ENCODE measurements at regions not wholly inside any gene's neighbourhood (a gene's known extent, or its start where the extent isn't known, plus 50 kb on each side); places are given as distances from the start of the nearest gene placed in this dataset.

GRCh38 chr4:123976285-123976684, 579.7 kb downstream of the SPRY1 start:
- no peak overlapping the region for H3K27ac ChIP-seq (ENCODE audit: low read depth, low read length)
- no peak overlapping the region for H3K9ac ChIP-seq (ENCODE audit: low read length)
- H3K4me3 ChIP-seq (ENCODE audit: low read depth in 1 of 2, low read length in 2 of 2) = no peak overlapping the region
- peaks cover 2% of the 10 kb centered on the region for H3K9me3 ChIP-seq (ENCODE audit: low read length)
- no peaks in the 10 kb centered on the region for H3K36me3 ChIP-seq (ENCODE audit: insufficient read depth, low read length)
- no peaks in the 10 kb centered on the region for H3K4me1 ChIP-seq (ENCODE audit: insufficient read depth, low read length)
- no peaks in the 10 kb centered on the region for H3K27me3 ChIP-seq (ENCODE audit: control insufficient read depth in 1 of 2, insufficient read depth in 2 of 2, low read length in 2 of 2)

DNA sequence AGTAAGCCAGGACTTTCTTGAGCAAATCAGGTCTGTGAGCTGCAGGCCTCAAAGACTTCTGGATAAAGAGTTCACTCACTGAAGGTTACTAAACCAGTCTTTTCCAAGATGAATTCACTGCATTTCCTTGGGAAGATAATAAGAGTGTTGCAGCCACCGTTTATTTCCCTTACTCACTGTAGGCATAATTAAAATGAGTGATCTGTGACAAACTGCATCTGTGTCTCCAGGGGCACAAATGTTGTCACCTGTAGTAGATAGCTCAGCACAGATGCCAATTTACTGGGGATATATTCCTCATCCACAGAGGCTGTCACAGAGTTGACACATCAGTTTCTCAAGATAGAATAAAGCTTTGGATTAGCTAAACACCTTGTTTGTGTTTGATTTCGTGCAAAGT, 580.2 kb downstream of the SPRY1 start:
- Histone ChIP-seq H3K9me3 (ENCODE audit: low read length) (peaks cover 2% of the 10 kb centered on the region), H3K36me3 (ENCODE audit: insufficient read depth, low read length) (no peaks in the 10 kb centered on the region), H3K27me3 (ENCODE audit: control insufficient read depth in 1 of 2, insufficient read depth in 2 of 2, low read length in 2 of 2) (no peaks in the 10 kb centered on the region), H3K4me1 (ENCODE audit: insufficient read depth, low read length) (no peaks in the 10 kb centered on the region), H3K27ac (ENCODE audit: low read depth, low read length) (no peak overlapping the region), H3K9ac (ENCODE audit: low read length) (no peak overlapping the region), H3K4me3 (ENCODE audit: low read depth in 1 of 2, low read length in 2 of 2) (no peak overlapping the region)

- Histone ChIP-seq H3K9ac (ENCODE audit: low read length) (no peak overlapping the region), H3K36me3 (ENCODE audit: insufficient read depth, low read length) (no peaks in the 10 kb centered on the region), H3K4me1 (ENCODE audit: insufficient read depth, low read length) (no peaks in the 10 kb centered on the region), H3K27me3 (ENCODE audit: control insufficient read depth in 1 of 2, insufficient read depth in 2 of 2, low read length in 2 of 2) (no peaks in the 10 kb centered on the region), H3K27ac (ENCODE audit: low read depth, low read length) (no peak overlapping the region), H3K9me3 (ENCODE audit: low read length) (peaks cover 2% of the 10 kb centered on the region), H3K4me3 (ENCODE audit: low read depth in 1 of 2, low read length in 2 of 2) (no peak overlapping the region)
Observed at GRCh38 chr4:123977641-123978081, 581.1 kb downstream of the SPRY1 start.

DNA sequence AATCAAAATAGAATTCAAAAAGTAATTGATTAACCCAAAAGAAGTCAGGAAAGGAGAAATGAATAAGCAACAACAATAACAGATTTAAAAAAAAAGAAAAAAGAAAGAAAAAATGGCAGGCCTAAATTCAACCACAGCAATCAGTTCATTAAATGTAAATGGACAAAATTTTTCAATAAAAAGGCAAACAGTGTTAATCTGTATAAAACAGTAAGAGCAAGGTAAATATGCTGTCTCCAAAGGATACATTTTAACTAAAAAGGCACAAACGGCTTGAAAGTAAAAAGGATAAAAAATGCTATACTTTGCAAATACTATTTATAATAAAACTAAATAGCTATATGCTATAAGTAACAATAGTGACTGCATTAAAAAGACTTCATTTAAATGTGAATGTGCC, 582.0 kb downstream of the SPRY1 start:
- Histone ChIP-seq H3K4me3 (ENCODE audit: low read depth in 1 of 2, low read length in 2 of 2) (no peak overlapping the region), H3K9ac (ENCODE audit: low read length) (no peak overlapping the region), H3K36me3 (ENCODE audit: insufficient read depth, low read length) (no peaks in the 10 kb centered on the region), H3K9me3 (ENCODE audit: low read length) (peaks cover 2% of the 10 kb centered on the region), H3K4me1 (ENCODE audit: insufficient read depth, low read length) (no peaks in the 10 kb centered on the region), H3K27me3 (ENCODE audit: control insufficient read depth in 1 of 2, insufficient read depth in 2 of 2, low read length in 2 of 2) (no peaks in the 10 kb centered on the region), H3K27ac (ENCODE audit: low read depth, low read length) (no peak overlapping the region)

- no peak overlapping the region for H3K9ac ChIP-seq (ENCODE audit: low read length)
- H3K27ac ChIP-seq (ENCODE audit: low read depth, low read length) = no peak overlapping the region
- peaks cover 2% of the 10 kb centered on the region for H3K9me3 ChIP-seq (ENCODE audit: low read length)
- H3K36me3 ChIP-seq (ENCODE audit: insufficient read depth, low read length) = no peaks in the 10 kb centered on the region
- H3K4me3 ChIP-seq (ENCODE audit: low read depth in 1 of 2, low read length in 2 of 2) = no peak overlapping the region
- H3K4me1 ChIP-seq (ENCODE audit: insufficient read depth, low read length) = no peaks in the 10 kb centered on the region
- no peaks in the 10 kb centered on the region for H3K27me3 ChIP-seq (ENCODE audit: control insufficient read depth in 1 of 2, insufficient read depth in 2 of 2, low read length in 2 of 2)
Observed at GRCh38 chr4:123980736-123981300, 584.2 kb downstream of the SPRY1 start.

GRCh38 chr4:123984886-123985285, 588.3 kb downstream of the SPRY1 start:
- Histone ChIP-seq H3K36me3 (ENCODE audit: insufficient read depth, low read length) (no peaks in the 10 kb centered on the region), H3K4me1 (ENCODE audit: insufficient read depth, low read length) (peaks cover 5% of the 10 kb centered on the region), H3K27me3 (ENCODE audit: control insufficient read depth in 1 of 2, insufficient read depth in 2 of 2, low read length in 2 of 2) (no peaks in the 10 kb centered on the region), H3K4me3 (ENCODE audit: low read depth in 1 of 2, low read length in 2 of 2) (no peak overlapping the region), H3K9me3 (ENCODE audit: low read length) (no peaks in the 10 kb centered on the region), H3K9ac (ENCODE audit: low read length) (no peak overlapping the region), H3K27ac (ENCODE audit: low read depth, low read length) (peak overlapping the region; percentile 10)

DNA sequence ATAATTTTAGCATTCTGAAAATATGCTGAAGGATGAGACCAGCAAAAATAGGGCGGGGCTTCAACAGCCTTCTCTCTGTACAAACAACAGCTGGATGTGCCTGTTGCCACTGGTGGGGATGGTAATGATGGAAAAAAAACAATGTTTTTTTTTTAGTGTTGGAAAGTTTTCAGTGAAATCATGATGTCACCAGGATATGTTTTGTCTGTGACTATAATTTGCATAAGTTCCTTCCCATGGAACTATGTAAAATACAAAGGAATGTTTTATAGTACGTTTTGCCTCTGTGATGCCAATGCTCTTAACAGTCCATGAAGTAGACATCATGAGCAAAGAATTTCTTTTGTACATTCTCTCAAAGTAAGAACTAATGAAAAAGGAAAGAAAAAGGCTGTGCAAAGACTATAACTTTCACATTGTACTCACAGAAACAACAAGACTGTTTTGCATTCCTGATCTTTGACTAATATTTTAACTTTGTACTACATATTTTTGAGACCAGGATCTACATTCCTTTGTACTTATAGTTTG, 589.7 kb downstream of the SPRY1 start:
- H3K9ac ChIP-seq (ENCODE audit: low read length) = no peak overlapping the region
- no peaks in the 10 kb centered on the region for H3K27me3 ChIP-seq (ENCODE audit: control insufficient read depth in 1 of 2, insufficient read depth in 2 of 2, low read length in 2 of 2)
- no peaks in the 10 kb centered on the region for H3K9me3 ChIP-seq (ENCODE audit: low read length)
- H3K4me3 ChIP-seq (ENCODE audit: low read depth in 1 of 2, low read length in 2 of 2) = no peak overlapping the region
- no peak overlapping the region for H3K27ac ChIP-seq (ENCODE audit: low read depth, low read length)
- H3K4me1 ChIP-seq (ENCODE audit: insufficient read depth, low read length) = peaks cover 5% of the 10 kb centered on the region
- no peaks in the 10 kb centered on the region for H3K36me3 ChIP-seq (ENCODE audit: insufficient read depth, low read length)

DNA sequence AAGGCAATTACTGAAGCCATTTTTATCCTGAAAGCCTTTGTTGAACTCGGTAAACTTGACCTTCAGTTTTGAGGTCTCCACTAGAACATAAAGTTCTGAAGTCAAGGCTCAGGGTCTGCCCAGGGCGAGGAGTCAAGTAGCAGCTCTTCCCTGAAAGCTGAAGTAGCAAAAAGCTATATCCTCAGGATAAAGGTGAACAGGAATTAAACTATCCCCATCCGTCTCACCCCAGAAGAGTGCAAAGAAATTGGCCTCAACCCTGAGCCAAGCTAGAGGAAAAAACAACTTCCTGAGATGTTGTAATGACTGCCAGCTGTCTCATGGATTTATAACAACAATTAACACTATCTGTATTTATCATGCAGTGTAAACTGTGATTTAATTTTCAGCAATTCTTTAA, 590.8 kb downstream of the SPRY1 start:
- no peak overlapping the region for H3K27ac ChIP-seq (ENCODE audit: low read depth, low read length)

DNA sequence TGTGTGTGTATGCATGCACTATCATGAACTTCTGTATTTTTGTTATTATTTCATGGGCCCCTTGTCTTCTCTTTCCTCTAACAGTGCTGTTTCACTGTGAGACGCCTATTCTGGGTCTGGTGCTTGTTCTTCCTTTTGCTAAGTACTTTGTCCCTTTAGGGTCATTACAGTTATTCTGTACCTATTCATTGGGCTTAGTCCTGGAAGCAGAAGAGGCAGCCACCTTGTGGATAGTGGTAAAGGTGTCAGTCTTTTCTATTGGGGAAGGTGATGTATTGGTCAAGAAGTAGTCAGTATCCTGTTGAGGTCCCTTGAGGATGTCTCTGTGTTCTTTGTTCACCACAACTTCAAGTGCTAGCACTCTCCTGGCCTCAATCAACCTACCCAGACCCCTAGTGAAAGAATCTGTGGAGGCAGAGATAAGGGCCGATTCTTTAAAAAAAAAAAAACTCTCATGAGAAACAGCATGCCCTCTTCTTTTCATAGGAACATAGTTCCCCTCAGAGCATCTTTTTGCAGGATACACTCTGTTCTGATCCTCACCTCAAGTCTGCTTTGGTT, 593.8 kb downstream of the SPRY1 start:
- Histone ChIP-seq H3K4me3 (ENCODE audit: low read depth in 1 of 2, low read length in 2 of 2) (no peak overlapping the region), H3K27me3 (ENCODE audit: control insufficient read depth in 1 of 2, insufficient read depth in 2 of 2, low read length in 2 of 2) (no peaks in the 10 kb centered on the region), H3K9me3 (ENCODE audit: low read length) (no peaks in the 10 kb centered on the region), H3K9ac (ENCODE audit: low read length) (no peak overlapping the region), H3K36me3 (ENCODE audit: insufficient read depth, low read length) (no peaks in the 10 kb centered on the region), H3K27ac (ENCODE audit: low read depth, low read length) (no peak overlapping the region), H3K4me1 (ENCODE audit: insufficient read depth, low read length) (peaks cover 5% of the 10 kb centered on the region)

More for the DNA sequence above, 590.8 kb downstream of the SPRY1 start:
- Histone ChIP-seq H3K4me1 (ENCODE audit: insufficient read depth, low read length) (peaks cover 5% of the 10 kb centered on the region), H3K4me3 (ENCODE audit: low read depth in 1 of 2, low read length in 2 of 2) (no peak overlapping the region), H3K9ac (ENCODE audit: low read length) (no peak overlapping the region), H3K9me3 (ENCODE audit: low read length) (no peaks in the 10 kb centered on the region), H3K27me3 (ENCODE audit: control insufficient read depth in 1 of 2, insufficient read depth in 2 of 2, low read length in 2 of 2) (no peaks in the 10 kb centered on the region), H3K36me3 (ENCODE audit: insufficient read depth, low read length) (no peaks in the 10 kb centered on the region)

DNA sequence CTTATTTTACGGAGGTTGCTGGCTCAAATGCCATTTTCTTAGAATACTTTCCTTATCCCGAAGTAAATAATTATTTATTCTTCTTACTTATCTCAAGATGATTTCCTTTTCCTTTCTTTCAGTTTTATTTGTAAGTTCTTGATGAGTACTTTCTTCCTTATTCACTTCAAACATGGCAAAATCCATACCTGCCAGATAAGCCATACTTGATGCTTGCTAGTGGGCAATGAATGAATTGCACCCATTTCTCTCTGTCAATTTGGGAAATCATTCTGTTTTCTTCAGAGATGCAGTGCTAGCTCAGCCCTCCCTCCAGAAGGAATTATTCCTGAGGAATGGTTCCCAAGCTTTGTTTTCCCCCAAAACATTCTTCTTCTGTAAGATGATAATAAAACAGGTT, 598.3 kb downstream of the SPRY1 start:
- Histone ChIP-seq H3K9me3 (ENCODE audit: low read length) (no peaks in the 10 kb centered on the region), H3K4me3 (ENCODE audit: low read depth in 1 of 2, low read length in 2 of 2) (no peak overlapping the region), H3K36me3 (ENCODE audit: insufficient read depth, low read length) (no peaks in the 10 kb centered on the region), H3K9ac (ENCODE audit: low read length) (no peak overlapping the region), H3K4me1 (ENCODE audit: insufficient read depth, low read length) (peaks cover 3% of the 10 kb centered on the region), H3K27me3 (ENCODE audit: control insufficient read depth in 1 of 2, insufficient read depth in 2 of 2, low read length in 2 of 2) (no peaks in the 10 kb centered on the region), H3K27ac (ENCODE audit: low read depth, low read length) (no peak overlapping the region)

DNA sequence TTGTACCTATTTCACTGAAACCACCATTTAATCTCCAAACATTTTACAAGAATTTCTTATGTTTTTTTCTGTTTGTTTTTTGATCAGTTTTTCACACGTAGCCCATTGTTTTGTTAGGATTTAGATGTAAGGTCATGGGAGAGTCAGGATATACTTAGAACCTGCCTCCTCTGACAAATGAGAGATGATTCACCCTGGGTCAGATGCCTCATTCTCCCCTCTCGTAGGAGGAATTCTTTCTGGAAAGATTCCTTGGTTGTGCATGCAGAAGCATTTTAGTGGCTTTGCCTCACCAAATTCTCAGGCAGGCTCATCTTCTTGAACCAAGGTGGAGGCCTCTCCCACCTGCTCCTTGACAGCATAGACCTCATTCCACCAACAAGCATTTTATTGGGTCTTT, 599.3 kb downstream of the SPRY1 start:
- Histone ChIP-seq H3K27ac (ENCODE audit: low read depth, low read length) (no peak overlapping the region), H3K9ac (ENCODE audit: low read length) (no peak overlapping the region), H3K4me3 (ENCODE audit: low read depth in 1 of 2, low read length in 2 of 2) (no peak overlapping the region), H3K27me3 (ENCODE audit: control insufficient read depth in 1 of 2, insufficient read depth in 2 of 2, low read length in 2 of 2) (no peaks in the 10 kb centered on the region), H3K4me1 (ENCODE audit: insufficient read depth, low read length) (peaks cover 3% of the 10 kb centered on the region), H3K36me3 (ENCODE audit: insufficient read depth, low read length) (no peaks in the 10 kb centered on the region), H3K9me3 (ENCODE audit: low read length) (no peaks in the 10 kb centered on the region)

Data from muscle layer of colon (tissue), 2 donors.